A549 (cell line): ENCODE measurements at regions not wholly inside any gene's neighbourhood (a gene's known extent, or its start where the extent isn't known, plus 50 kb on each side); places are given as distances from the start of the nearest gene placed in this dataset.

Experiments
- ATAC-seq, 2 experiments: fragments of 200-7000 bp in 1 of 2; fragments of >200 bp in 1 of 2; cut with Nextera tagmentation in 1 of 2; cut with Tn5 transposase in 1 of 2; 3 replicates each; pipeline versions ENCODE4 v1.8.0 to v1.9.1; 2018 to 2020; ENCODE audit warnings: mild to moderate bottlenecking in 1 of 2, moderate library complexity in 1 of 2
- CTCF ChIA-PET: fragments of 300-600 bp; sonication (Branson Sonifier 250); formaldehyde crosslinking; extraction: SDS; loops from one replicate; lab custom pipeline; 2021; ENCODE audit warnings: antibody characterized with exemption, inconsistent platforms; lab: Yijun Ruan, JAX
- POLR2A ChIA-PET: fragments of 350-600 bp; formaldehyde crosslinking; extraction: SDS; loops from one replicate; lab custom pipeline; 2021; ENCODE audit warnings: antibody characterized with exemption, inconsistent platforms; lab: Yijun Ruan, JAX
- DNase-seq, 2 experiments: peaks; one replicate each; pipeline versions ENCODE4 v3.0.0 to v3.0.0-alpha.2; 2011 to 2016; ENCODE audit warnings: low read depth in 1 of 2, low spot score in 1 of 2
- FAIRE-seq: peaks from 2 replicates; lab custom pipeline; 2011; peaks lifted over from hg19 to GRCh38; lab: Jason Lieb, UNC
- H3K27ac ChIP-seq, 2 experiments: fragments of >200 bp; sonication (Bioruptor Twin); formaldehyde crosslinking; 3 replicates each; pipeline ENCODE4 v1.5.1; 2016 to 2017
- H3K4me1 ChIP-seq: fragments of >200 bp; sonication (Bioruptor Twin); formaldehyde crosslinking; 3 replicates; pipeline ENCODE4 v1.6.1; 2016
- H3K4me2 ChIP-seq: fragments of >200 bp; sonication (Bioruptor Twin); formaldehyde crosslinking; 3 replicates; pipeline ENCODE4 v1.6.1; 2016
- H3K4me3 ChIP-seq: fragments of >200 bp; sonication (Bioruptor Twin); formaldehyde crosslinking; 3 replicates; pipeline ENCODE4 v1.5.1; 2016
- H3K9me3 ChIP-seq: fragments of >200 bp; sonication (Bioruptor Twin); formaldehyde crosslinking; 3 replicates; pipeline ENCODE4 v1.6.1; 2016
- MAFK ChIP-seq: fragments of 450-650 bp; IDR thresholded peaks from 2 replicates; pipeline ENCODE4 v1.6.1; 2014; ENCODE audit not compliant: partially characterized antibody
- WGBS: methylation state at CpG from one replicate; pipeline ENCODE4 v1.1.6; 2017; ENCODE audit errors: missing lambda C conversion rate; 5-methylcytosine and 5-hydroxymethylcytosine counted together
- small RNA-seq, 6 experiments: library from RNA; depleted of rRNA; stranded (forward); fragments of <200 nt; gene quantifications; one replicate each; pipeline ENCODE3, GENCODE V24; 2012
- TF ChIP-seq, protein P1 (sequence below): fragments of >200 bp; sonication (Bioruptor Twin); formaldehyde crosslinking; IDR thresholded peaks from 2 replicates; pipeline ENCODE4 v1.6.1; 2016

DNA sequence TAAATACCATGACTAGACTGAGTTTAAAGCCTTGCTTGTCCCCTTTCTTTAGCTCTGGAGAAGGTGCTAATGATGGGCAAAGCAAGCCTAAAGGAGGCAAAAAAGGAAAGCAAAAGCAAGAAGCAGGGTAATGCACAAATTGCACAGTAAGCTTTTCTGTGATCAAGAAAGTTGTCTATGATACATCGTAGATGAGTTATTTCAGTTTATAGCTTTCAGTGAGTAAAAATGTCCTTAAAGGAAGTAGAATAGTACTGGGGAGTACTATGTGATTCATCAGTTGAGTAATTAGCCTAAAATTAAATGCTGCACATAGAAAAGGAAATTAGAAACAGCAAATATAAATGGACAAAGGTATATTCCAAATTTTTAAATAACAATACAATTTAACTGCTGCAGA, 50.2 kb upstream of the PDE5A start:
- H3K4me2 ChIP-seq: no peak overlapping the region
- peak; percentile 64 for TF ChIP-seq MAFK
- TF ChIP-seq, protein P1, sequence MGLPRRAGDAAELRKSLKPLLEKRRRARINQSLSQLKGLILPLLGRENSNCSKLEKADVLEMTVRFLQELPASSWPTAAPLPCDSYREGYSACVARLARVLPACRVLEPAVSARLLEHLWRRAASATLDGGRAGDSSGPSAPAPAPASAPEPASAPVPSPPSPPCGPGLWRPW: no peak
- ChIA-PET POLR2A (no interaction called here), CTCF (no interaction called here)
- FAIRE-seq: no peak
- peaks cover 5% of the 10 kb centered on the region; the same call in 1 of the 3 replicates for H3K4me1 ChIP-seq
- no peak overlapping the region for H3K27ac ChIP-seq
- no peaks in the 10 kb centered on the region for H3K9me3 ChIP-seq
- no peak for ATAC-seq
- H3K4me3 ChIP-seq: no peak overlapping the region
- no peak for DNase-seq
- 43% methylated on average over 1 of the region's 1 CpG for WGBS

Small RNA genes lying in the stretch of these regions (small RNA-seq; reads per million reads assigned to genes)
- gene RF00019: 0 reads per million in 6 experiments
